ENCODE measurements at regions not wholly inside any gene's neighbourhood (a gene's known extent, or its start where the extent isn't known, plus 50 kb on each side); places are given as distances from the start of the nearest gene placed in this dataset.

- TF ChIP-seq ZNF462 (CRISPR knock-in tag; IDR thresholded peaks at IDR 0.05) (no peak), EZH2 (IDR thresholded peaks at IDR 0.05; ENCODE audit: low read depth, unreplicated experiment) (no peak), REST (IDR thresholded peaks at IDR 0.05; ENCODE audit: unreplicated experiment) (no peak), CTCF (conservative IDR thresholded peaks at IDR 0.05; ENCODE audit: low read depth in 2 of 2) (no peak), EZH2phosphoT487 (IDR thresholded peaks at IDR 0.05; ENCODE audit: unreplicated experiment) (no peak), ZNF331 (CRISPR knock-in tag; IDR thresholded peaks at IDR 0.05; ENCODE audit: low read depth) (no peak), POLR2AphosphoS5 (IDR thresholded peaks at IDR 0.05; ENCODE audit: low read depth) (no peak), NANOG (IDR thresholded peaks at IDR 0.05; ENCODE audit: borderline replicate concordance) (no peak), CREB1 (CRISPR knock-in tag; IDR thresholded peaks at IDR 0.05; ENCODE audit: low read depth) (no peak), JUNB (IDR thresholded peaks at IDR 0.05; ENCODE audit: unreplicated experiment) (no peak), STAT1 (IDR thresholded peaks at IDR 0.05; ENCODE audit: unreplicated experiment) (no peak)
Observed at GRCh38 chr14:66056926-66057552, 429.1 kb upstream of the CCDC196 start (continued).
